Urothelium cell line (cell line): ENCODE measurements at regions not wholly inside any gene's neighbourhood (a gene's known extent, or its start where the extent isn't known, plus 50 kb on each side); places are given as distances from the start of the nearest gene placed in this dataset.
"Not testable (repeated sequence)": the region's sequence is repeated elsewhere in the genome, so short reads cannot be mapped to it uniquely, and the experiment has no call there.

Experiments
- DNase-seq: peaks from one replicate; pipeline ENCODE4 v3.0.0; 2011; ENCODE audit warnings: low spot score, mixed read lengths
- FAIRE-seq: peaks from 2 replicates; lab custom pipeline; 2011; peaks lifted over from hg19 to GRCh38; lab: Jason Lieb, UNC

GRCh38 chr20:51306081-51306480, 236.4 kb downstream of the NFATC2 start:
- no peak for FAIRE-seq
- DNase-seq = no peak

- FAIRE-seq (peak; percentile 32), DNase-seq (no peak)
These were observed 237.0 kb downstream of the NFATC2 start for GRCh38 chr20:51305316-51306052.

- no peak for DNase-seq
- no peak for FAIRE-seq
These were observed 238.5 kb downstream of the NFATC2 start for GRCh38 chr20:51303731-51304670.

- FAIRE-seq (no peak), DNase-seq (no peak)
These were observed 241.5 kb downstream of the NFATC2 start for GRCh38 chr20:51301026-51301425.

GRCh38 chr20:51300104-51300503, 242.4 kb downstream of the NFATC2 start:
- no peak for FAIRE-seq
- DNase-seq = no peak

GRCh38 chr20:51299413-51299812, 243.1 kb downstream of the NFATC2 start:
- FAIRE-seq (no peak), DNase-seq (no peak)

- FAIRE-seq (no peak), DNase-seq (no peak)
These were observed 244.3 kb downstream of the NFATC2 start for GRCh38 chr20:51298141-51298749.

- peak; percentile 30 for FAIRE-seq
- DNase-seq = no peak
These were observed 254.7 kb downstream of the NFATC2 start for GRCh38 chr20:51287628-51288413.

- DNase-seq (no peak), FAIRE-seq (no peak)
These were observed 255.8 kb downstream of the NFATC2 start for GRCh38 chr20:51286758-51287157.

- no peak for DNase-seq
- no peak for FAIRE-seq
These were observed 256.8 kb downstream of the NFATC2 start for GRCh38 chr20:51285684-51286083.

- DNase-seq (no peak), FAIRE-seq (peak; percentile 70)
These were observed 257.6 kb downstream of the NFATC2 start for GRCh38 chr20:51284871-51285270.

- DNase-seq = peak; percentile 44
- FAIRE-seq = peak; percentile 86
These were observed 258.3 kb downstream of the NFATC2 start for GRCh38 chr20:51284176-51284575.

GRCh38 chr20:51281521-51281920, 258.6 kb upstream of the KCNG1 start:
- DNase-seq (no peak), FAIRE-seq (no peak)

GRCh38 chr20:51280047-51280446, 257.1 kb upstream of the KCNG1 start:
- FAIRE-seq (no peak), DNase-seq (no peak)

GRCh38 chr20:51277961-51278360, 255.1 kb upstream of the KCNG1 start:
- no peak for DNase-seq
- no peak for FAIRE-seq

- no peak for FAIRE-seq
- no peak for DNase-seq
These were observed 253.4 kb upstream of the KCNG1 start for GRCh38 chr20:51276296-51276695.

GRCh38 chr20:51275826-51276225, 252.9 kb upstream of the KCNG1 start:
- FAIRE-seq = no peak
- no peak for DNase-seq

GRCh38 chr20:51275181-51275580, 252.3 kb upstream of the KCNG1 start:
- FAIRE-seq (peak; percentile 5), DNase-seq (no peak)

GRCh38 chr20:51272401-51272800, 249.5 kb upstream of the KCNG1 start:
- FAIRE-seq (no peak), DNase-seq (peak; percentile 72)

GRCh38 chr20:51271931-51272330, 249.0 kb upstream of the KCNG1 start:
- FAIRE-seq (peak; percentile 71), DNase-seq (no peak)

GRCh38 chr20:51271289-51271688, 248.4 kb upstream of the KCNG1 start:
- not testable (repeated sequence) for DNase-seq, FAIRE-seq
